ENCODE measurements at regions not wholly inside any gene's neighbourhood (a gene's known extent, or its start where the extent isn't known, plus 50 kb on each side); places are given as distances from the start of the nearest gene placed in this dataset.

- DNase-seq (ENCODE audit: low spot score), result no peak
- TF ChIP-seq CTCF (IDR thresholded peaks at IDR 0.05; ENCODE audit: extremely low read depth, missing control alignments), result no peak
Observed at GRCh38 chr18:61085761-61086160, 247.5 kb upstream of the CDH20 start.

GRCh38 chr18:61086657-61087056 lies 246.6 kb upstream of the CDH20 start:
- DNase-seq (ENCODE audit: low spot score), result no peak
- TF ChIP-seq CTCF (IDR thresholded peaks at IDR 0.05; ENCODE audit: extremely low read depth, missing control alignments), result no peak

- TF ChIP-seq CTCF (IDR thresholded peaks at IDR 0.05; ENCODE audit: extremely low read depth, missing control alignments), result no peak
- DNase-seq (ENCODE audit: low spot score), result no peak
Observed at GRCh38 chr18:61091379-61091778, 241.9 kb upstream of the CDH20 start.

- TF ChIP-seq CTCF (IDR thresholded peaks at IDR 0.05; ENCODE audit: extremely low read depth, missing control alignments), result no peak
- no peak for DNase-seq (ENCODE audit: low spot score)
Observed at GRCh38 chr18:61093965-61094364, 239.3 kb upstream of the CDH20 start.

GRCh38 chr18:61096226-61096625 lies 237.0 kb upstream of the CDH20 start:
- TF ChIP-seq CTCF (IDR thresholded peaks at IDR 0.05; ENCODE audit: extremely low read depth, missing control alignments), result no peak
- DNase-seq (ENCODE audit: low spot score), result no peak

- TF ChIP-seq CTCF (IDR thresholded peaks at IDR 0.05; ENCODE audit: extremely low read depth, missing control alignments), result no peak
- DNase-seq (ENCODE audit: low spot score), result no peak
Observed at GRCh38 chr18:61107113-61107512, 226.1 kb upstream of the CDH20 start.

- DNase-seq (ENCODE audit: low spot score), result no peak
- no peak for TF ChIP-seq CTCF (IDR thresholded peaks at IDR 0.05; ENCODE audit: extremely low read depth, missing control alignments)
Observed at GRCh38 chr18:61108706-61109105, 224.5 kb upstream of the CDH20 start.

Data from GM20000 (cell line).